ENCODE measurements at regions not wholly inside any gene's neighbourhood (a gene's known extent, or its start where the extent isn't known, plus 50 kb on each side); places are given as distances from the start of the nearest gene placed in this dataset.

DNA sequence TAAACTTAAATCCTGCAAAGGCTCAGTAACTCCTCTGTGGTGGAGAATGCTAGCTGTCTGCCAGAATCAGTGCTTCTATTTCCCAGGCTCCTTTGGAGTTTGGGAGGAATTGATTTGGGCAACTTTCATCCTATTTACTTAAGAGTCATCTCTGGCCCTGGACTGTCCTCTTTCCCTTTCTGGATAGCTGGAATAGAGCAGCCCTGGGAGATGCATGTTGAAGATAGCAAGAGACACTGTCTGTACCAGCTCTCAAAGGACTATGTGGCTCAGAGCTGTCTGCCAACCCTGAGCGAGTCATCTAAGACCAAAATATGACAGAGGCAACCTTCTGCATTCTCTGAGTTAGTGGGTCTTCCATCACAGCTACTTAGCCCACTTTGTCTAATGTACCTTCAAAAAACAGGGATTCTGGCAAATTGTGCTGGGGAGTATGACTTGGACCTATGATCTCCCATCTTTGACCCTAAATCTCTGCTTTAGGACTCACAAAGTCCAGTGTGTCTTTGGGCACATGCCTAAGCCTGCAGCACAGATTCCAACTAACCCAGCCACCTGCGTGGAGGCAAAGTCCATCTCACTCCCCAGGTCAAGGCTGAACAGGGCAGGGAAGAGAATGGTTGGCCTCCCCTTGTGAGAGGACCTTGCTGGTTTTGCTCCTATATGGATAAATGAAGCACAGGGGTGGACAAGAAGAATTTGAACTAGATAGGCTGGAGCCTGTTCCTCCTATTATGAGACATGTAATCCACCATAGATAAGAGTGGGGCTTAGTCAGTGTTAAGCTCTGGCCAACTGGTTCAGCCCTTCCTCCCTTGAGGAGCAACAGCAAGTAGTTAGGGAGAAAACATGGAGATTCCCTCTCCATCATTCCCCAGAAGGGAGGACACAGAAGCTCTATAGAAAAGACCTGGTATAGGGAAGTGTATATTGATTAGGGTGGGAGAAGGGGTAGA lies 99.1 kb upstream of the PELI1 start:
- TF ChIP-seq FOXP2 (optimal IDR thresholded peaks at IDR 0.05; ENCODE audit: borderline replicate concordance, extremely low read depth, extremely low read length, insufficient read depth) (no peak), TAF1 (IDR thresholded peaks at IDR 0.05; ENCODE audit: borderline replicate concordance, insufficient read depth, low read length) (no peak), POLR2AphosphoS5 (IDR thresholded peaks at IDR 0.05; ENCODE audit: low read depth, low read length) (no peak), SIN3A (IDR thresholded peaks at IDR 0.05; ENCODE audit: borderline replicate concordance, insufficient read depth, low read length) (no peak)
- TF ChIP-seq, protein P1, sequence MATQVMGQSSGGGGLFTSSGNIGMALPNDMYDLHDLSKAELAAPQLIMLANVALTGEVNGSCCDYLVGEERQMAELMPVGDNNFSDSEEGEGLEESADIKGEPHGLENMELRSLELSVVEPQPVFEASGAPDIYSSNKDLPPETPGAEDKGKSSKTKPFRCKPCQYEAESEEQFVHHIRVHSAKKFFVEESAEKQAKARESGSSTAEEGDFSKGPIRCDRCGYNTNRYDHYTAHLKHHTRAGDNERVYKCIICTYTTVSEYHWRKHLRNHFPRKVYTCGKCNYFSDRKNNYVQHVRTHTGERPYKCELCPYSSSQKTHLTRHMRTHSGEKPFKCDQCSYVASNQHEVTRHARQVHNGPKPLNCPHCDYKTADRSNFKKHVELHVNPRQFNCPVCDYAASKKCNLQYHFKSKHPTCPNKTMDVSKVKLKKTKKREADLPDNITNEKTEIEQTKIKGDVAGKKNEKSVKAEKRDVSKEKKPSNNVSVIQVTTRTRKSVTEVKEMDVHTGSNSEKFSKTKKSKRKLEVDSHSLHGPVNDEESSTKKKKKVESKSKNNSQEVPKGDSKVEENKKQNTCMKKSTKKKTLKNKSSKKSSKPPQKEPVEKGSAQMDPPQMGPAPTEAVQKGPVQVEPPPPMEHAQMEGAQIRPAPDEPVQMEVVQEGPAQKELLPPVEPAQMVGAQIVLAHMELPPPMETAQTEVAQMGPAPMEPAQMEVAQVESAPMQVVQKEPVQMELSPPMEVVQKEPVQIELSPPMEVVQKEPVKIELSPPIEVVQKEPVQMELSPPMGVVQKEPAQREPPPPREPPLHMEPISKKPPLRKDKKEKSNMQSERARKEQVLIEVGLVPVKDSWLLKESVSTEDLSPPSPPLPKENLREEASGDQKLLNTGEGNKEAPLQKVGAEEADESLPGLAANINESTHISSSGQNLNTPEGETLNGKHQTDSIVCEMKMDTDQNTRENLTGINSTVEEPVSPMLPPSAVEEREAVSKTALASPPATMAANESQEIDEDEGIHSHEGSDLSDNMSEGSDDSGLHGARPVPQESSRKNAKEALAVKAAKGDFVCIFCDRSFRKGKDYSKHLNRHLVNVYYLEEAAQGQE (IDR thresholded peaks at IDR 0.05; ENCODE audit: insufficient read depth in 1 of 2, low read depth in 2 of 2, low read length in 2 of 2): no peak

DNA sequence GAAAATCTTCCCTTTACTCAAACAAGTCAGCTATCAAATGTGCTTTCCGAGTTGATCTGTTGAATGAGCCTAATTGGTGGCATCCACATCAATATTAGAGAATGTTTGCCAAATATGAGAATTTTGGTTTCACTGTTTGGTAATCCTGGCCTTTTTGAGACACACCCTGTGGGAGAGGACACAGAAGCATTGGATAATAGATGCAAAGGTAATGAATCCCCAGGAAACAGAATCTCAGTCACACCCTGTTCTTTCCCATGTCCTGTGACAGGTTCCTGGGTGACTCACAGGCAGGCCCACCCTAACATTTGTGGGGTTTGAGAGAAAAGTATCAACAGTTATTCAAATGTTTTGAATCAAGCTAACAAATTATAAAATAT lies 99.8 kb upstream of the PELI1 start:
- TF ChIP-seq TAF1 (IDR thresholded peaks at IDR 0.05; ENCODE audit: borderline replicate concordance, insufficient read depth, low read length) (no peak), FOXP2 (optimal IDR thresholded peaks at IDR 0.05; ENCODE audit: borderline replicate concordance, extremely low read depth, extremely low read length, insufficient read depth) (no peak)
- TF ChIP-seq, protein P1 (IDR thresholded peaks at IDR 0.05; ENCODE audit: insufficient read depth in 1 of 2, low read depth in 2 of 2, low read length in 2 of 2): no peak

DNA sequence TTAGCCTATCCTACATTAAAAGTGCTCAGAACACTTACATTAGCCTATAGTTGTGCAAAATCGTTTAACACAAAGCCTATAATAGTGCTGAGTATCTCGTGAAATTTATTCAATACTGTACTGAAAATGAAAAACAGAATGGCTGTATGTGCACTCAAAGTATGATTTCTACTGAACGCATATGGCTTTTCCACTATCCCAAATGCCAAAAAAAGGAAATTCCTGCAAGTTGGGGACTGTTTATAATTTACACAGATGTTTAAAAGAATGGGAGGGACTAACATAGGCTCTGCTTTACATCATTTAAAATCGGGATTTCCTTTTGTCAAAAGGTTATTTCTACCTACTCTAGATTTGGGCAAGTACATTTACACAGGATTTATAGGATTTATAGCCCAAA lies 101.4 kb upstream of the PELI1 start:
- TF ChIP-seq, protein P1 (IDR thresholded peaks at IDR 0.05; ENCODE audit: insufficient read depth in 1 of 2, low read depth in 2 of 2, low read length in 2 of 2): no peak
- TF ChIP-seq SIN3A (IDR thresholded peaks at IDR 0.05; ENCODE audit: borderline replicate concordance, insufficient read depth, low read length) (no peak), TAF1 (IDR thresholded peaks at IDR 0.05; ENCODE audit: borderline replicate concordance, insufficient read depth, low read length) (no peak), FOXP2 (optimal IDR thresholded peaks at IDR 0.05; ENCODE audit: borderline replicate concordance, extremely low read depth, extremely low read length, insufficient read depth) (no peak), POLR2AphosphoS5 (IDR thresholded peaks at IDR 0.05; ENCODE audit: low read depth, low read length) (no peak)

DNA sequence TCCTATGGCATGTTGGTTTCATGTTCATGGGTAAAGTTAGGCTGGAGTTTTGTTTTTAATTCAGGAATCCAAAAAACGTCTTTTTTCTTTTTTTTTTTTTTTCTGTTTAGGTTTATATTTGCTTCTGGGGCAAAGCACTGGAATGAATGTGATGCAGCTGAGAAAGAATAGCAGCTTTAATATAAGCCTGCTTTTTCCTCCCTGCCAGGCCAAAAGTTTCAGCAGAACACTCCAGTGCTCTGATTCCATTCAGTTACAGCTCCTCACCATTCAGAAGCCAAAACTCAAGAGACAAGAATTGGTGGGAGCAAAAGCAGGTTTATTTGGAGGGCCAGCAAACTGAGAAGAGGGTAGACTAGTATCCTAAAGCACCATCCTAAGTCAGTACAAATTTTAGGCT lies 102.7 kb upstream of the PELI1 start:
- no peak for TF ChIP-seq TAF1 (IDR thresholded peaks at IDR 0.05; ENCODE audit: borderline replicate concordance, insufficient read depth, low read length)
- no peak for TF ChIP-seq FOXP2 (optimal IDR thresholded peaks at IDR 0.05; ENCODE audit: borderline replicate concordance, extremely low read depth, extremely low read length, insufficient read depth)
- TF ChIP-seq POLR2AphosphoS5 (IDR thresholded peaks at IDR 0.05; ENCODE audit: low read depth, low read length): no peak
- no peak for TF ChIP-seq SIN3A (IDR thresholded peaks at IDR 0.05; ENCODE audit: borderline replicate concordance, insufficient read depth, low read length)
- TF ChIP-seq, protein P1 (IDR thresholded peaks at IDR 0.05; ENCODE audit: insufficient read depth in 1 of 2, low read depth in 2 of 2, low read length in 2 of 2): no peak

Data from PFSK-1 (cell line).